ENCODE measurements at regions not wholly inside any gene's neighbourhood (a gene's known extent, or its start where the extent isn't known, plus 50 kb on each side); places are given as distances from the start of the nearest gene placed in this dataset.
A peak's percentile ranks its signal among the peaks of the same experiment; 100 is the strongest.

GRCh38 chr3:72340476-72341379, 507.5 kb downstream of the SHQ1 start:
- no CpG with 5 or more reads among the region's 12 CpGs for WGBS (ENCODE audit: insufficient coverage, low lambda C conversion rate)
- no peak overlapping the region for H3K27ac ChIP-seq (ENCODE audit: low read length)
- no peak for DNase-seq
- H3K4me3 ChIP-seq (ENCODE audit: low read length), result no peak overlapping the region
- H3K9me3 ChIP-seq (ENCODE audit: control insufficient read depth, low read depth, low read length), result no peaks in the 10 kb centered on the region
- no peaks in the 10 kb centered on the region for H3K27me3 ChIP-seq (ENCODE audit: control insufficient read depth, insufficient read depth, low read length)
- peaks cover 16% of the 10 kb centered on the region for H3K4me1 ChIP-seq (ENCODE audit: control insufficient read depth, insufficient read depth, low read length)
- no peaks in the 10 kb centered on the region for H3K36me3 ChIP-seq (ENCODE audit: control insufficient read depth, insufficient read depth, low read length)

- no peaks in the 10 kb centered on the region for H3K27me3 ChIP-seq (ENCODE audit: control insufficient read depth, insufficient read depth, low read length)
- no peak overlapping the region for H3K27ac ChIP-seq (ENCODE audit: low read length)
- H3K36me3 ChIP-seq (ENCODE audit: control insufficient read depth, insufficient read depth, low read length), result no peaks in the 10 kb centered on the region
- H3K9me3 ChIP-seq (ENCODE audit: control insufficient read depth, low read depth, low read length), result no peaks in the 10 kb centered on the region
- peaks cover 16% of the 10 kb centered on the region for H3K4me1 ChIP-seq (ENCODE audit: control insufficient read depth, insufficient read depth, low read length)
- H3K4me3 ChIP-seq (ENCODE audit: low read length), result no peak overlapping the region
- no CpG with 5 or more reads among the region's 9 CpGs for WGBS (ENCODE audit: insufficient coverage, low lambda C conversion rate)
- DNase-seq, result no peak
Measured at GRCh38 chr3:72340056-72340455, 508.2 kb downstream of the SHQ1 start.

GRCh38 chr3:72339670-72340030, 508.6 kb downstream of the SHQ1 start:
- Histone ChIP-seq H3K4me1 (ENCODE audit: control insufficient read depth, insufficient read depth, low read length) (peaks cover 16% of the 10 kb centered on the region), H3K9me3 (ENCODE audit: control insufficient read depth, low read depth, low read length) (no peaks in the 10 kb centered on the region), H3K27ac (ENCODE audit: low read length) (no peak overlapping the region), H3K36me3 (ENCODE audit: control insufficient read depth, insufficient read depth, low read length) (no peaks in the 10 kb centered on the region), H3K4me3 (ENCODE audit: low read length) (no peak overlapping the region), H3K27me3 (ENCODE audit: control insufficient read depth, insufficient read depth, low read length) (no peaks in the 10 kb centered on the region)
- DNase-seq, result no peak
- WGBS (ENCODE audit: insufficient coverage, low lambda C conversion rate), result no CpG with 5 or more reads among the region's 4 CpGs

- WGBS (ENCODE audit: insufficient coverage, low lambda C conversion rate), result no CpG with 5 or more reads among the region's 11 CpGs
- no peak for DNase-seq
- no peaks in the 10 kb centered on the region for H3K36me3 ChIP-seq (ENCODE audit: control insufficient read depth, insufficient read depth, low read length)
- H3K4me3 ChIP-seq (ENCODE audit: low read length), result no peak overlapping the region
- H3K27ac ChIP-seq (ENCODE audit: low read length), result no peak overlapping the region
- peaks cover 16% of the 10 kb centered on the region for H3K4me1 ChIP-seq (ENCODE audit: control insufficient read depth, insufficient read depth, low read length)
- H3K9me3 ChIP-seq (ENCODE audit: control insufficient read depth, low read depth, low read length), result no peaks in the 10 kb centered on the region
- H3K27me3 ChIP-seq (ENCODE audit: control insufficient read depth, insufficient read depth, low read length), result no peaks in the 10 kb centered on the region
Measured at GRCh38 chr3:72338942-72339669, 509.1 kb downstream of the SHQ1 start.

GRCh38 chr3:72338082-72338941, 509.9 kb downstream of the SHQ1 start:
- Histone ChIP-seq H3K27me3 (ENCODE audit: control insufficient read depth, insufficient read depth, low read length) (no peaks in the 10 kb centered on the region), H3K36me3 (ENCODE audit: control insufficient read depth, insufficient read depth, low read length) (no peaks in the 10 kb centered on the region), H3K9me3 (ENCODE audit: control insufficient read depth, low read depth, low read length) (no peaks in the 10 kb centered on the region), H3K4me3 (ENCODE audit: low read length) (no peak overlapping the region), H3K27ac (ENCODE audit: low read length) (no peak overlapping the region), H3K4me1 (ENCODE audit: control insufficient read depth, insufficient read depth, low read length) (peaks cover 16% of the 10 kb centered on the region)
- 100% methylated on average over 1 of the region's 8 CpGs for WGBS (ENCODE audit: insufficient coverage, low lambda C conversion rate)
- no peak for DNase-seq

GRCh38 chr3:72337480-72337855, 510.8 kb downstream of the SHQ1 start:
- H3K9me3 ChIP-seq (ENCODE audit: control insufficient read depth, low read depth, low read length), result no peaks in the 10 kb centered on the region
- no peaks in the 10 kb centered on the region for H3K36me3 ChIP-seq (ENCODE audit: control insufficient read depth, insufficient read depth, low read length)
- H3K27ac ChIP-seq (ENCODE audit: low read length), result no peak overlapping the region
- peaks cover 16% of the 10 kb centered on the region for H3K4me1 ChIP-seq (ENCODE audit: control insufficient read depth, insufficient read depth, low read length)
- H3K4me3 ChIP-seq (ENCODE audit: low read length), result no peak overlapping the region
- no peak for DNase-seq
- WGBS (ENCODE audit: insufficient coverage, low lambda C conversion rate), result 90% methylated on average over 2 of the region's 5 CpGs
- no peaks in the 10 kb centered on the region for H3K27me3 ChIP-seq (ENCODE audit: control insufficient read depth, insufficient read depth, low read length)

- H3K27ac ChIP-seq (ENCODE audit: low read length), result no peak overlapping the region
- peaks cover 15% of the 10 kb centered on the region for H3K4me1 ChIP-seq (ENCODE audit: control insufficient read depth, insufficient read depth, low read length)
- WGBS (ENCODE audit: insufficient coverage, low lambda C conversion rate), result no CpG with 5 or more reads among the region's 24 CpGs
- no peaks in the 10 kb centered on the region for H3K36me3 ChIP-seq (ENCODE audit: control insufficient read depth, insufficient read depth, low read length)
- no peaks in the 10 kb centered on the region for H3K27me3 ChIP-seq (ENCODE audit: control insufficient read depth, insufficient read depth, low read length)
- peak; percentile 76 to 86 for DNase-seq
- no peak overlapping the region for H3K4me3 ChIP-seq (ENCODE audit: low read length)
- H3K9me3 ChIP-seq (ENCODE audit: control insufficient read depth, low read depth, low read length), result no peaks in the 10 kb centered on the region
Measured at GRCh38 chr3:72336821-72337479, 511.3 kb downstream of the SHQ1 start.

GRCh38 chr3:72336114-72336651, 512.1 kb downstream of the SHQ1 start:
- H3K27ac ChIP-seq (ENCODE audit: low read length), result no peak overlapping the region
- no peak overlapping the region for H3K4me3 ChIP-seq (ENCODE audit: low read length)
- DNase-seq, result no peak
- peaks cover 13% of the 10 kb centered on the region for H3K4me1 ChIP-seq (ENCODE audit: control insufficient read depth, insufficient read depth, low read length)
- no peaks in the 10 kb centered on the region for H3K36me3 ChIP-seq (ENCODE audit: control insufficient read depth, insufficient read depth, low read length)
- no peaks in the 10 kb centered on the region for H3K27me3 ChIP-seq (ENCODE audit: control insufficient read depth, insufficient read depth, low read length)
- no peaks in the 10 kb centered on the region for H3K9me3 ChIP-seq (ENCODE audit: control insufficient read depth, low read depth, low read length)
- WGBS (ENCODE audit: insufficient coverage, low lambda C conversion rate), result 80% methylated on average over 1 of the region's 7 CpGs

GRCh38 chr3:72335458-72336095, 512.7 kb downstream of the SHQ1 start:
- H3K27me3 ChIP-seq (ENCODE audit: control insufficient read depth, insufficient read depth, low read length), result no peaks in the 10 kb centered on the region
- H3K4me1 ChIP-seq (ENCODE audit: control insufficient read depth, insufficient read depth, low read length), result peaks cover 12% of the 10 kb centered on the region
- H3K27ac ChIP-seq (ENCODE audit: low read length), result no peak overlapping the region
- H3K9me3 ChIP-seq (ENCODE audit: control insufficient read depth, low read depth, low read length), result no peaks in the 10 kb centered on the region
- H3K4me3 ChIP-seq (ENCODE audit: low read length), result no peak overlapping the region
- DNase-seq, result no peak
- 80% methylated on average over 2 of the region's 10 CpGs for WGBS (ENCODE audit: insufficient coverage, low lambda C conversion rate)
- H3K36me3 ChIP-seq (ENCODE audit: control insufficient read depth, insufficient read depth, low read length), result no peaks in the 10 kb centered on the region
